Gastroesophageal sphincter (tissue), 2 donors: ENCODE measurements at regions not wholly inside any gene's neighbourhood (a gene's known extent, or its start where the extent isn't known, plus 50 kb on each side); places are given as distances from the start of the nearest gene placed in this dataset.

Experiments used
- POLR2A ChIP-seq, 2 donors: fragments of 450-650 bp; IDR thresholded peaks; one replicate each; pipeline ENCODE4 v1.6.1; 2017; ENCODE audit warnings: antibody characterized with exemption in 2 of 2, mild to moderate bottlenecking in 2 of 2, moderate library complexity in 1 of 2
- POLR2AphosphoS5 ChIP-seq: sonication (generic); formaldehyde crosslinking; IDR thresholded peaks from one replicate; pipeline ENCODE4 v1.6.1; 2017; ENCODE audit warnings: antibody characterized with exemption

DNA sequence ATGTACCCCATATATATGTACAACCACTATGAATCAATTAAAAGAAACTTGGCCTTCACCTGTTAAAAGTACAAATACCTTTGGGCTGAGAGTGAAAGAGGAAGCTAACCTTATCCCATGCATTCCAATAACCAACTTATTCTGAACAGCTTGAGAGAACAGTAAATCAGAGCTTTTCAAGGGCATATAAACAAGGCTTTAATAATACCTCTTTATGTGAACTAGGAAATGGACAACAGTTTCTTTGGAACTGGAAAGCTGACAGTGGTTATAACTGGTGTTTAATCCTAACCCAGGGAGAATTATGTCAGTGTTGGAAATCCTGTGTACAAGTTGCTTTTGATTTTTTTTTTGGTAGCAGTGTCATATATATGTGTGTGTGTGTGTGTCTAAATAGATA is 170.5 kb downstream of the TFAP2B start:
- TF ChIP-seq POLR2AphosphoS5 (no peak), POLR2A (IDR thresholded peaks at IDR 0.05) (no peak)
